Glutamatergic neuron (in vitro differentiated cells): ENCODE measurements at regions not wholly inside any gene's neighbourhood (a gene's known extent, or its start where the extent isn't known, plus 50 kb on each side); places are given as distances from the start of the nearest gene placed in this dataset.

Experiments
- DNase-seq: peaks from one replicate; pipeline ENCODE4 v3.0.0; 2022
- H3K27ac Mint-ChIP-seq: one replicate; pipeline ENCODE4 v1.8.0; 2020; ENCODE audit warnings: mild to moderate bottlenecking, mixed read lengths, inconsistent platforms; ENCODE audit not compliant: unreplicated experiment
- H3K27me3 Mint-ChIP-seq: one replicate; pipeline ENCODE4 v1.8.0; 2020; ENCODE audit warnings: mild to moderate bottlenecking, moderate library complexity, mixed read lengths, inconsistent platforms; ENCODE audit not compliant: unreplicated experiment
- H3K36me3 Mint-ChIP-seq: one replicate; pipeline ENCODE4 v1.8.0; 2020; ENCODE audit warnings: mild to moderate bottlenecking, mixed read lengths, inconsistent platforms; ENCODE audit not compliant: unreplicated experiment
- H3K4me1 Mint-ChIP-seq: one replicate; pipeline ENCODE4 v1.8.0; 2020; ENCODE audit warnings: mild to moderate bottlenecking, low read depth, mixed read lengths, inconsistent platforms; ENCODE audit not compliant: unreplicated experiment
- H3K4me3 Mint-ChIP-seq: one replicate; pipeline ENCODE4 v1.8.0; 2020; ENCODE audit warnings: mild to moderate bottlenecking, mixed read lengths, inconsistent platforms; ENCODE audit not compliant: unreplicated experiment
- H3K9me3 Mint-ChIP-seq: one replicate; pipeline ENCODE4 v1.8.0; 2020; ENCODE audit warnings: mild to moderate bottlenecking, moderate library complexity, mixed read lengths, inconsistent platforms; ENCODE audit not compliant: unreplicated experiment
- TF ChIP-seq, protein P1 (sequence below): fragments of 200-600 bp; sonication (generic); IDR thresholded peaks from one replicate; pipeline ENCODE4 v1.5.0; 2021; ENCODE audit not compliant: partially characterized antibody, unreplicated experiment

DNA sequence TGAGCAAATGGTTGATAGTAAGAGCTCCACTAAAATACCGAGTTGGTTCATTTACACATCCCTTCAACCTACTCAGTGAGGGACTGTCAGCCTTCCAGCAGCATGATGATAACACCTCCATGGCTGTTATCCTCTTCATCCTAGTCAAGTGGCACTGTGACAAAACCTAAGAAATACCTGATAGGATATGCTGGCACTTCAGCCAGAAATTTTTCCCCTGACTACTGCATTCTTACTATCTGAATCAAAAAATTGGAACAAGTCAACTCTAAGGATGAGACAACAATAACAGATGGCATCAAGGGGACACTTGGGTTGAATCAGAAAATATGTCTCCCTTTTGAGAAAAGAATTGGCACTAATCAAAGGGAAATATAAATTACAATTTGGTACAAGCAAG is 193.9 kb downstream of the KCTD12 start:
- peaks cover 14% of the 10 kb centered on the region for H3K4me1 Mint-ChIP-seq
- no peak for DNase-seq
- peaks cover 1% of the 10 kb centered on the region for H3K27me3 Mint-ChIP-seq
- peaks cover 3% of the 10 kb centered on the region for H3K9me3 Mint-ChIP-seq
- H3K4me3 Mint-ChIP-seq: no peak overlapping the region
- no peaks in the 10 kb centered on the region for H3K36me3 Mint-ChIP-seq
- no peak overlapping the region for H3K27ac Mint-ChIP-seq
- TF ChIP-seq, protein P1, sequence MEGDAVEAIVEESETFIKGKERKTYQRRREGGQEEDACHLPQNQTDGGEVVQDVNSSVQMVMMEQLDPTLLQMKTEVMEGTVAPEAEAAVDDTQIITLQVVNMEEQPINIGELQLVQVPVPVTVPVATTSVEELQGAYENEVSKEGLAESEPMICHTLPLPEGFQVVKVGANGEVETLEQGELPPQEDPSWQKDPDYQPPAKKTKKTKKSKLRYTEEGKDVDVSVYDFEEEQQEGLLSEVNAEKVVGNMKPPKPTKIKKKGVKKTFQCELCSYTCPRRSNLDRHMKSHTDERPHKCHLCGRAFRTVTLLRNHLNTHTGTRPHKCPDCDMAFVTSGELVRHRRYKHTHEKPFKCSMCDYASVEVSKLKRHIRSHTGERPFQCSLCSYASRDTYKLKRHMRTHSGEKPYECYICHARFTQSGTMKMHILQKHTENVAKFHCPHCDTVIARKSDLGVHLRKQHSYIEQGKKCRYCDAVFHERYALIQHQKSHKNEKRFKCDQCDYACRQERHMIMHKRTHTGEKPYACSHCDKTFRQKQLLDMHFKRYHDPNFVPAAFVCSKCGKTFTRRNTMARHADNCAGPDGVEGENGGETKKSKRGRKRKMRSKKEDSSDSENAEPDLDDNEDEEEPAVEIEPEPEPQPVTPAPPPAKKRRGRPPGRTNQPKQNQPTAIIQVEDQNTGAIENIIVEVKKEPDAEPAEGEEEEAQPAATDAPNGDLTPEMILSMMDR: no peak

DNA sequence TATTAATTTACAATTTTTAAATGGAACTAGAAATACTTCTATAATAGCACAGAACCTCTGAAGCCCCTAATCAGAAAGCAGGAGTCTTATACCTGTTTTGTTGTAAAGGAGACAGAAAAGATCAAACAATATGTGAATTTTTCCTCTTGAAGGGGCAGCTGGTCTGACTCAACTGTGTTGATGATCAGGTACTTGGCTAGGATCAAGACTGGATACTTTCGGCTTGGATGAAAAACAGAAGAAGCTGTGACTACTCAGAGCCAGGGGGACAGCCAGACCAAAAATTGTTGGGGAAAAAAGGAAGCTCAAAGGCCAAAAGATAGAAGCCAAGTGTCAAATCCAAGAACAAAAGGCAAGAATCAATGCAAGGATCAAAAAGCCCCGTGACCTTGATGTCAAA is 195.6 kb downstream of the KCTD12 start:
- H3K4me1 Mint-ChIP-seq: peaks cover 2% of the 10 kb centered on the region
- no peak overlapping the region for H3K27ac Mint-ChIP-seq
- H3K36me3 Mint-ChIP-seq: no peaks in the 10 kb centered on the region
- no peak overlapping the region for H3K4me3 Mint-ChIP-seq
- peaks cover 1% of the 10 kb centered on the region for H3K27me3 Mint-ChIP-seq
- H3K9me3 Mint-ChIP-seq: peaks cover 1% of the 10 kb centered on the region
- TF ChIP-seq, protein P1: no peak
- DNase-seq: no peak

DNA sequence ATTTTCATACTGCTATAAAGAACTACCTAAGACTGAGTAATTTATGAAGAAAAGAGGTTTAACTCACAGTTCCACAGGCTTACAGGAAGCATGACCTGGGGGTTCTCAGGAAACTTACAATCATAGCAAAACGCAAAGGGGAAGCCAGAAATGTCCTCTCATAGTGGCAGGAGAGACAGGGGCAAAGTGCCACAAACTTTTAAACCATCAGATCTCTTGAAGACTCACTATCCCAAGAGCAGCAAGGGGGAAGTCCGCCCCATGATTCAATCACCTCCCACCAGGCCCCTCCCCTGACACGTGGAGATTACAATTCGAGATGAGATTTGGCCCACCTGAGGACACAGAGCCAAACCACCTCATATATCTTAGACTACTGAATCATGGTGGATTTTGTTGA is 198.7 kb downstream of the KCTD12 start:
- no peaks in the 10 kb centered on the region for H3K36me3 Mint-ChIP-seq
- H3K9me3 Mint-ChIP-seq: no peaks in the 10 kb centered on the region
- peaks cover 1% of the 10 kb centered on the region for H3K27me3 Mint-ChIP-seq
- TF ChIP-seq, protein P1: no peak
- no peak for DNase-seq
- H3K4me3 Mint-ChIP-seq: no peak overlapping the region
- peaks cover 2% of the 10 kb centered on the region for H3K4me1 Mint-ChIP-seq
- no peak overlapping the region for H3K27ac Mint-ChIP-seq

DNA sequence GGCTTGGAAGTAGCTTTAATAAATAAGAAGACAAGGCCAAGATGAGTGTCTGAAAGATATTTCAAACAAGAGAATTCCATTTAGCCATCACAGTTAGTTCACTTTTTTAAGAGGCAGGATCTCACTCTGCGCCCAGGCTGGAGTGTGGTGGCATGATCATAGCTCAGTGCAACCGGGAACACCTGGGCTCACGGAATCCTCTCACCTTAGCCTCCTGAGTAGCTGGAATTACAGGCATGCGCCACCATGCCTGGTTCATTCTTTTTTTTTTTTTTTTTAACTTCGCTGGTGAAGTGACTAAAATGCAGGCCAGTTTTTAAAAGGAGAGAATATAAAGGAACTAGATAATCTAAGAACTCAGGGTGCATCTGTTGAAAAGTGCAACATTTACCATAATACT is 200.3 kb downstream of the KCTD12 start:
- Mint-ChIP-seq H3K4me1 (no peaks in the 10 kb centered on the region), H3K36me3 (no peaks in the 10 kb centered on the region), H3K27ac (no peak overlapping the region), H3K4me3 (no peak overlapping the region), H3K27me3 (peaks cover 1% of the 10 kb centered on the region), H3K9me3 (no peaks in the 10 kb centered on the region)
- DNase-seq: no peak
- TF ChIP-seq, protein P1: no peak

DNA sequence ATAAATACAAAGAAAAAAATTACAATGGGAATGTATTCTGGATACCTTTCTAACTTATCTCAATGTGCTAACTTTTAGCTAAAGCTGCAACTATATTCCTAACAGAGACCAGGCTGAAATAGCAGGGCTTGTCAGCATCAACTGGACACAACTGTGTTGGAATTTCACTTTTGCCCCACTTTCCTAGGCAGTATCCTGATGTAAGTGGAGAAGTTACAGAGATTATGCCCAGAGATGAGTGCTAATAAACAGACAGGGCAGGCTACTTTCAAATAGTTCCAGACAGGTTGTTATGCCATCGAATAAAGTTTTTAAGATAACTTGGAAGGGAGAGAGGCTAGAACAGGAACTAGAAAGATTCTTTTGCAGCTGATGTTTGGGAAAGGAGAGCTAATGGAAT is 201.9 kb downstream of the KCTD12 start:
- Mint-ChIP-seq H3K27ac (no peak overlapping the region), H3K36me3 (no peaks in the 10 kb centered on the region), H3K4me3 (no peak overlapping the region)

More for the DNA sequence above, 201.9 kb downstream of the KCTD12 start:
- Mint-ChIP-seq H3K9me3 (no peaks in the 10 kb centered on the region), H3K4me1 (no peaks in the 10 kb centered on the region), H3K27me3 (no peaks in the 10 kb centered on the region)
- TF ChIP-seq, protein P1: no peak
- DNase-seq: no peak
